Panc1 (cell line): ENCODE measurements at regions not wholly inside any gene's neighbourhood (a gene's known extent, or its start where the extent isn't known, plus 50 kb on each side); places are given as distances from the start of the nearest gene placed in this dataset.
A peak's percentile ranks its signal among the peaks of the same experiment; 100 is the strongest.

Source experiments
- ATAC-seq: fragments of 200-7000 bp; cut with Tn5 transposase; 2 replicates; pipeline ENCODE4 v1.9.1; 2020; ENCODE audit warnings: mild to moderate bottlenecking, moderate library complexity
- BruUV-seq: library from RNA; stranded (reverse); fragments of 400-500 nt; replicated peaks from 2 replicates; lab custom pipeline; 2021; lab: Mats Ljungman, UMichigan
- CTCF ChIA-PET: fragments of 300-600 bp; sonication (Branson Sonifier 250); formaldehyde crosslinking; loops from one replicate; lab custom pipeline; 2022; ENCODE audit warnings: antibody characterized with exemption; lab: Charles Lee
- POLR2A ChIA-PET: fragments of 300-600 bp; sonication (Branson Sonifier 250); formaldehyde crosslinking; loops from one replicate; lab custom pipeline; 2022; ENCODE audit warnings: antibody characterized with exemption; lab: Charles Lee
- DNase-seq: peaks from one replicate; pipeline ENCODE4 v3.0.0-alpha.2; 2010; ENCODE audit warnings: low read depth, low spot score
- H3K27ac ChIP-seq: 2 replicates; pipeline ENCODE4 v1.5.1; 2011; ENCODE audit warnings: mild to moderate bottlenecking, low read length, inconsistent platforms
- H3K27me3 ChIP-seq: fragments of 200-500 bp; sonication (Bioruptor generic); 2 replicates; pipeline ENCODE4 v1.6.0; 2014; ENCODE audit warnings: low read length, inconsistent platforms; ENCODE audit not compliant: control insufficient read depth, insufficient read depth
- H3K36me3 ChIP-seq: fragments of 200-500 bp; sonication (Bioruptor generic); 2 replicates; pipeline ENCODE4 v1.5.1; 2014; ENCODE audit warnings: inconsistent platforms, mild to moderate bottlenecking, low read length, moderate library complexity; ENCODE audit not compliant: control insufficient read depth, insufficient read depth
- H3K4me1 ChIP-seq: 2 replicates; pipeline ENCODE4 v1.5.1; 2011; ENCODE audit warnings: inconsistent platforms, mild to moderate bottlenecking, low read length, moderate library complexity; ENCODE audit not compliant: control insufficient read depth, insufficient read depth
- H3K4me3 ChIP-seq, 2 experiments: 2 replicates each; pipeline ENCODE4 v1.5.1; 2011 to 2012; ENCODE audit warnings: low read depth in 2 of 2, low read length in 2 of 2, mild to moderate bottlenecking in 2 of 2, inconsistent platforms in 1 of 2, moderate library complexity in 1 of 2
- H3K9me3 ChIP-seq: fragments of 200-500 bp; sonication (Bioruptor generic); 2 replicates; pipeline ENCODE4 v1.5.1; 2014; ENCODE audit warnings: low read depth, mild to moderate bottlenecking, inconsistent platforms, low read length, moderate library complexity; ENCODE audit not compliant: control insufficient read depth, insufficient read depth
- CTCF ChIP-seq: fragments of 450-650 bp; IDR thresholded peaks from 2 replicates; pipeline ENCODE4 v1.5.1; 2017; ENCODE audit warnings: mild to moderate bottlenecking
- POLR2AphosphoS5 ChIP-seq: IDR thresholded peaks from 2 replicates; pipeline ENCODE4 v1.6.1; 2012; ENCODE audit warnings: mild to moderate bottlenecking, low read depth, low read length, moderate library complexity
- REST ChIP-seq, 2 experiments: IDR thresholded peaks; 2 replicates each; pipeline ENCODE4 v1.6.1; 2011 to 2012; ENCODE audit warnings: low read depth in 2 of 2, control low read depth in 1 of 2, low read length in 1 of 2, mild to moderate bottlenecking in 1 of 2, moderate library complexity in 1 of 2; ENCODE audit not compliant: insufficient read depth in 1 of 2
- SIN3A ChIP-seq: IDR thresholded peaks from 2 replicates; pipeline ENCODE4 v1.6.1; 2012; ENCODE audit warnings: low read depth, mild to moderate bottlenecking, low read length, moderate library complexity, borderline replicate concordance; ENCODE audit not compliant: insufficient read depth
- TCF7L2 ChIP-seq: IDR thresholded peaks from 2 replicates; pipeline ENCODE4 v1.6.1; 2011; ENCODE audit warnings: mild to moderate bottlenecking, low read depth, low read length, inconsistent platforms
- in situ Hi-C: cut with HindIII; loops from 2 replicates; pipeline ENCODE4 v1.10.0; 2016; ENCODE audit warnings: low sequenced_read_pairs, low pct_unique_long_range_greater_than_20kb
- intact Hi-C: fragments of 100-400 bp; cut with micrococcal nuclease; formaldehyde crosslinking; loops from one replicate; pipeline ENCODE4 v1.10.0; 2022; ENCODE audit not compliant: unreplicated experiment

GRCh38 chr3:177318559-177318958 is 121.3 kb upstream of the TBL1XR1 start:
- no peak overlapping the region for H3K4me3 ChIP-seq
- CTCF ChIA-PET: no interaction called here

GRCh38 chr3:177320765-177321247 is 123.5 kb upstream of the TBL1XR1 start:
- DNase-seq (no peak), ATAC-seq (no peak)
- Histone ChIP-seq H3K36me3 (no peaks in the 10 kb centered on the region), H3K27me3 (no peaks in the 10 kb centered on the region), H3K27ac (peak overlapping the region; percentile 53), H3K9me3 (peaks cover 3% of the 10 kb centered on the region; the same call in 1 of the 2 replicates), H3K4me3 (no peak overlapping the region), H3K4me1 (peaks cover 7% of the 10 kb centered on the region)
- in situ Hi-C loops (no loop called here), intact Hi-C loops (no loop called here)
- no TSS peak for BruUV-seq
- no peak for TF ChIP-seq CTCF
- TF ChIP-seq REST (IDR thresholded peaks at IDR 0.05; ENCODE audit: insufficient read depth in 1 of 2, low read depth in 2 of 2, low read length in 1 of 2): no peak
- TF ChIP-seq POLR2AphosphoS5: no peak
- no peak for TF ChIP-seq TCF7L2
- no peak for TF ChIP-seq SIN3A
- CTCF ChIA-PET: no interaction called here
- POLR2A ChIA-PET: no interaction called here

More at GRCh38 chr3:177318559-177318958, 121.3 kb upstream of the TBL1XR1 start:
- Histone ChIP-seq H3K27me3 (no peaks in the 10 kb centered on the region), H3K9me3 (peaks cover 3% of the 10 kb centered on the region; the same call in 1 of the 2 replicates), H3K27ac (no peak overlapping the region), H3K36me3 (no peaks in the 10 kb centered on the region), H3K4me1 (peaks cover 7% of the 10 kb centered on the region)
- in situ Hi-C loops: no loop called here
- BruUV-seq: no TSS peak
- ATAC-seq (no peak), DNase-seq (no peak)
- intact Hi-C loops: no loop called here
- TF ChIP-seq SIN3A (no peak), REST (IDR thresholded peaks at IDR 0.05; ENCODE audit: insufficient read depth in 1 of 2, low read depth in 2 of 2, low read length in 1 of 2) (no peak), CTCF (no peak), TCF7L2 (no peak), POLR2AphosphoS5 (no peak)
- POLR2A ChIA-PET: no interaction called here
